Mucosa of rectum (tissue), 2 donors: ENCODE measurements at regions not wholly inside any gene's neighbourhood (a gene's known extent, or its start where the extent isn't known, plus 50 kb on each side); places are given as distances from the start of the nearest gene placed in this dataset.
A peak's percentile ranks its signal among the peaks of the same experiment; 100 is the strongest.

Experiments used
- H3K27ac ChIP-seq, 2 donors: one replicate each; pipeline ENCODE4 v1.7.0; 2013; ENCODE audit warnings: inconsistent platforms in 2 of 2, low read depth in 2 of 2, low read length in 2 of 2
- H3K27me3 ChIP-seq, 2 donors: one replicate each; pipeline ENCODE4 v1.7.0; 2013; ENCODE audit warnings: low read length in 2 of 2; ENCODE audit not compliant: control insufficient read depth in 2 of 2, insufficient read depth in 2 of 2
- H3K36me3 ChIP-seq, 2 donors: one replicate each; pipeline ENCODE4 v1.7.0; 2013; ENCODE audit warnings: low read length in 2 of 2; ENCODE audit not compliant: control insufficient read depth in 2 of 2, insufficient read depth in 2 of 2
- H3K4me1 ChIP-seq, 2 donors: one replicate each; pipeline ENCODE4 v1.7.0; 2013; ENCODE audit warnings: low read length in 2 of 2, mild to moderate bottlenecking in 1 of 2; ENCODE audit not compliant: control insufficient read depth in 2 of 2, insufficient read depth in 2 of 2
- H3K4me3 ChIP-seq, 2 donors: one replicate each; pipeline ENCODE4 v1.7.0; 2013; ENCODE audit warnings: low read length in 2 of 2
- H3K9ac ChIP-seq, 2 donors: one replicate each; pipeline ENCODE4 v1.7.0; 2013; ENCODE audit warnings: low read length in 2 of 2, low read depth in 1 of 2, mild to moderate bottlenecking in 1 of 2
- H3K9me3 ChIP-seq, 2 donors: one replicate each; pipeline ENCODE4 v1.7.0; 2013; ENCODE audit warnings: low read length in 2 of 2; ENCODE audit not compliant: control insufficient read depth in 2 of 2
- donor health status: healthy.
- donor health status: Normal muscosa, but diverticular disease.

DNA sequence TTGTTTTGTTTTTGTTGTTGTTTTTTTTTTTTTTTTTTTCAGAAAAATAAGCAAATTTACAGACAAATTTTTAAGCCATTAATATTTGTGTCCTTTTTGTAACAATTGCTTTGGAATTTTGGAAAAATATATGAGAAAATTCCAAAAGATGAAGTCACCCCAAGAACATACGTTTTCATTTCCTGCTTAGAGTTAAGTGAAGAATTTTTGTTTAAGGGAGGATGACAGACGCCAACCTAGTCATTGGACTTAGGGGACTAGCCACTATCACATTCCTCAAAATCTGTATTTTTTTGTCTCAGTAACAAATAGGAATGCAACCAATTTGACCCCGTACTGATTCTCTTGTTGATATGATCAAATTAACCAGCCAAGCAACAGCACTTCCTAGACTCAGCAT lies 433.9 kb upstream of the SLC30A5 start:
- Histone ChIP-seq H3K4me1 (no peaks in the 10 kb centered on the region), H3K36me3 (no peaks in the 10 kb centered on the region), H3K4me3 (no peak overlapping the region), H3K27me3 (no peaks in the 10 kb centered on the region), H3K9ac (no peak overlapping the region), H3K9me3 (no peaks in the 10 kb centered on the region), H3K27ac (no peak overlapping the region)

DNA sequence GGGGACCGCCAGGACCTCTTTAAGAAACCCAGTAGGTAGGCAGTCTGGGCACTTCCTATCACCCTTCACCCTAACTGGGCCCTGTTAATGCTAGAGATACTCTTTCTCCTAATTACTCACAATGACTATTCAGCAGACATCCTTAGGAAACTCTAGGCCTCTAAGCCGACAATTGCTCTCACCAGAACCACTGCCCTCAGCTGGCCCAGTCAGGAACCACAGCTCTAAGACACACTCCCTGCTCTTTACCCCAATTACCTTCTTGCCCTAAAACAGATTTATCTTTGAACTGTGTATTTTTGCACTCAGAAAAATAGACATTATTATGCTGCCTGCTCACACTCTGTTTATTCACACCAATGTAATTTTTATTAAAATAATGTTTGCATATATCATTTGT lies 432.6 kb upstream of the SLC30A5 start:
- H3K4me1 ChIP-seq = no peaks in the 10 kb centered on the region
- H3K27me3 ChIP-seq = no peaks in the 10 kb centered on the region
- H3K9me3 ChIP-seq = no peaks in the 10 kb centered on the region
- no peak overlapping the region for H3K9ac ChIP-seq
- H3K4me3 ChIP-seq = no peak overlapping the region
- no peak overlapping the region for H3K27ac ChIP-seq
- no peaks in the 10 kb centered on the region for H3K36me3 ChIP-seq

DNA sequence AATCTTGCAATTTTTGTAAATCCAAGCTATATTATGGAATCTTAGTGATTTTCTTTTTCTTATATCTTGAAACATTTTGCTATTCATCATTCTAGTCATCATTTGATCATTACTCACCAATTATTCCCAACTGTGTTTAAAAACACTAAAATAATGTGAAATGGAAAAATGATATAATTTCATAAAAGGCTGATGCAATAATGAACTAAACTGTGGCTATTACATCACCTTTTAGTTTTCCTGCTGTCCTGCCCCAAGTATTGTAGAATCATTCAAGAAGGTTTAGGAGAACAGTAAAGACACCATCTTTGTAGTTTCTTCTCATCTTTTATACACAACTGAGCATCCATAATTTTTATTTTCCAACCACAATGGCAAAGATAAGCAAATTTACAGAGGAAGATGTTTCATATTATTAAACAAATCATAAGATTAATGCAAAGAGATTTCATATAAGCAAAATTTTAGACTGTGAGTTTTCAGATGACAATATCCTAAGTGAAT lies 431.0 kb upstream of the SLC30A5 start:
- H3K27ac ChIP-seq = no peak overlapping the region

DNA sequence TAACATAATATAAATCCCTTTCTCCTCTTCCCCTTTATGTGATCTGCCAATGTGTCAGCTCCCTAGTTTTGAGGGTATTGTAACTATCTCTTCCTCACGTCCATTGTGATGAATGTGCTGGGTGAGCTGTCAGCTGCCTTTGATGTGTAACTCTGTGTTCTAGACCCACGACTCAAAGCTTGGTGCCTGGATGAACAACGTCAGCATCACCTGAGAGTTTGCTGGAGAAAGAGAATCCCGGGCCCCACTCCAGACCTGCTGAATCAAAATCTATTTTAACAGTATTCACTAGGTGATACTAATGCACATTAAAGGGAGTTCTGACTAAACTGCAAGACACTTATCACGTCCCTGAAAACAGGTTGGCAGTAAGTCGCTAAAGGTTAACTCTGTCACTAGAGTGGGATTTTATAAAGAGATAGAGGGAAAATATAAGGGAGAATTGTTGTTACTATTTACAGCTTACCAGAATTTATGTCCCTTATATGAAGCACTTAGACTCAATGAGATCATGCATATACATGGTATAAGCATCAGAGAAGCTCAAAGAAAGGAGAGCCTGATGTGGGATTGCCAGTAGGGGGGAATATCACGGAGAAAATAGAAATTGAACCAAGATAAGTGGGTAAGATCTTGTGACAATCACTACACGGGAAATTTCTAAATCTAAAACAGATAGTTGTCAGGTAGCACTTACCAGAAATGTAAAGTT lies 423.8 kb upstream of the SLC30A5 start:
- Histone ChIP-seq H3K4me3 (no peak overlapping the region), H3K4me1 (no peaks in the 10 kb centered on the region), H3K9ac (no peak overlapping the region), H3K9me3 (no peaks in the 10 kb centered on the region), H3K36me3 (no peaks in the 10 kb centered on the region), H3K27ac (no peak overlapping the region), H3K27me3 (no peaks in the 10 kb centered on the region)

More for the DNA sequence above, 431.0 kb upstream of the SLC30A5 start:
- H3K36me3 ChIP-seq = no peaks in the 10 kb centered on the region
- H3K9ac ChIP-seq = no peak overlapping the region
- no peaks in the 10 kb centered on the region for H3K27me3 ChIP-seq
- no peaks in the 10 kb centered on the region for H3K9me3 ChIP-seq
- no peaks in the 10 kb centered on the region for H3K4me1 ChIP-seq
- no peak overlapping the region for H3K4me3 ChIP-seq

DNA sequence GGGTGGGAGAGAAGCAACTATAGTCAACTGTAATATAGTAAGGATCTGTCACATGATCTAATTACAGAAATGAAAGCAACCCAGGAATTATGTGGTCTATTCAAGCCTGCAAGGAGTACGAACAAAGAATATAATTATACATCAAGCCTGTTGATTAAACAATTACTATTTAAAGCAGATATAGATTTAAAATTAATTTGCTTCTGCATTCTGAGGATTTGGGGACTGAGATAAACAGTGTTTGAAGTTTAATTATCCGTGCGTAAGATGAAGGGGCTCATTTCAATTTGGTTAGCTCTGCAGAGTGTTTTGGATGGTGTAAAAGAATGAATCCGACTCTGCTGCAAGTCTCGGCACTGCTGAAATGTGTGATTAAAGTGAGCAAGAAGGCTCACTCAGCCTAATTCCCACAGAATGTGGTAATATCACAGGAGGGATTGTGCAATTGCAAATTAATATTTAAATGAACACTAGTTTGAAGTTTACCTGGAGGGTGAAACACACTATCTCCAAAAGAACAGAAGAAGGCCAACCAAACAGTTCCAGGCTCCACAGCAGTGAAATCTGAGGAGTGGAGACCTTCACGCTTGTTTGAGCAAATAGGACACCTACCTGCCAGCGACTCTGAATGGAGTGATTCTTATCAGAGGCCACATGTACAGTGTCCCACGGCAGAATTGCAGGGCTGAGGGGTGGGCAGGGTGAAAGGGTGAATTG lies 420.6 kb upstream of the SLC30A5 start:
- Histone ChIP-seq H3K9me3 (no peaks in the 10 kb centered on the region), H3K4me3 (peak overlapping the region in 1 of 2 donors; percentile 14), H3K4me1 (no peaks in the 10 kb centered on the region), H3K36me3 (no peaks in the 10 kb centered on the region), H3K27me3 (no peaks in the 10 kb centered on the region), H3K27ac (no peak overlapping the region), H3K9ac (peak overlapping the region in 1 of 2 donors; percentile 17)

DNA sequence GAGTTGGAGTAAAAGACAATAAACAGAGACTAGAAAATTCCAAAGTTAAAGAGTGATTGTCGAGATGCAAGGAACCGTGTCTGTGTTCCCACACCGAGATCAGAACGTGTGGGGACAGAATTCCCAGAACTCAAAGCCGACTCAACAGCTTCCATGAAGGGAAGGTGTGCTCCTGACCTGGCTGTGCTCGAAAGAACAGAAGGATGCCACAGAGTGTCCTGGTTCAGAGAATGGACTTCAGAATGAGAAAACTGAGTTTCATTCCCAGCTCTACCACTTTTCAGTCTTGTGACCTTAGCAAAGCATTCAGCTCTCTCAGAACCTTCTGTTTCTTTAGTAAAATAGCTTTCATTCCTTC lies 420.0 kb upstream of the SLC30A5 start:
- H3K9ac ChIP-seq = no peak overlapping the region
- no peaks in the 10 kb centered on the region for H3K4me1 ChIP-seq
- no peaks in the 10 kb centered on the region for H3K27me3 ChIP-seq
- H3K27ac ChIP-seq = no peak overlapping the region
- H3K9me3 ChIP-seq = no peaks in the 10 kb centered on the region
- no peak overlapping the region for H3K4me3 ChIP-seq
- H3K36me3 ChIP-seq = no peaks in the 10 kb centered on the region

DNA sequence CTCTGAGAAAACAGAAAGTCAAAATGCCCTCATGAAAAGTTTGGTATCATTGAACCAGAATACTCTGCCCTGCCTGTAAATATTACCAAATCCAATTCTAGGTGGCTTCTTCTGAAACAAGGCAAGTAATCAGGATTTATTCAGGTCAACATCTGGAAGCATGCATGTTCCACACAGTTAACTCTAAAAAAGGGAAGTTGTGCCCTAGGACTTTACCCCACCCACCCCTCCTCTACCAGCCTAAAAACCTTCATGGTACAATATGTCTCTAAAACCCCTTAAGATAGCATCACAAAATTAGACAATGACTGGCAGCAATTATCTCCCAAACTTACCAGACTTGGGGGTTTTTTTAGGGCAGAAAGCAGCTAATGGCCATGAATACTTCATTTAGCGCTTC lies 414.8 kb upstream of the SLC30A5 start:
- no peaks in the 10 kb centered on the region for H3K9me3 ChIP-seq
- H3K4me1 ChIP-seq = peaks cover 8 to 13% of the 10 kb centered on the region in 2 donors
- no peaks in the 10 kb centered on the region for H3K36me3 ChIP-seq
- H3K9ac ChIP-seq = no peak overlapping the region
- H3K27me3 ChIP-seq = no peaks in the 10 kb centered on the region
- H3K4me3 ChIP-seq = no peak overlapping the region
- no peak overlapping the region for H3K27ac ChIP-seq

- Histone ChIP-seq H3K36me3 (no peaks in the 10 kb centered on the region), H3K9me3 (no peaks in the 10 kb centered on the region), H3K4me1 (peaks cover 8 to 13% of the 10 kb centered on the region in 2 donors), H3K9ac (no peak overlapping the region), H3K4me3 (no peak overlapping the region), H3K27ac (no peak overlapping the region), H3K27me3 (peaks cover 0 to 2% of the 10 kb centered on the region in 2 donors)
Observed at GRCh38 chr5:68680366-68680765, 413.4 kb upstream of the SLC30A5 start.

- H3K4me1 ChIP-seq = peaks cover 8 to 13% of the 10 kb centered on the region in 2 donors
- peaks cover 0 to 2% of the 10 kb centered on the region in 2 donors for H3K27me3 ChIP-seq
- H3K27ac ChIP-seq = no peak overlapping the region
- no peaks in the 10 kb centered on the region for H3K9me3 ChIP-seq
- no peaks in the 10 kb centered on the region for H3K36me3 ChIP-seq
- H3K9ac ChIP-seq = no peak overlapping the region
- no peak overlapping the region for H3K4me3 ChIP-seq
Observed at GRCh38 chr5:68681929-68682328, 411.9 kb upstream of the SLC30A5 start.

GRCh38 chr5:68682400-68683160 lies 411.2 kb upstream of the SLC30A5 start:
- Histone ChIP-seq H3K9me3 (no peaks in the 10 kb centered on the region), H3K9ac (no peak overlapping the region), H3K4me1 (peaks cover 8 to 13% of the 10 kb centered on the region in 2 donors), H3K27ac (peak overlapping the region; percentile 20 to 66), H3K36me3 (no peaks in the 10 kb centered on the region), H3K4me3 (peak overlapping the region in 1 of 2 donors; percentile 25), H3K27me3 (peaks cover 0 to 2% of the 10 kb centered on the region in 2 donors)
